GM13977 (cell line): ENCODE measurements at regions not wholly inside any gene's neighbourhood (a gene's known extent, or its start where the extent isn't known, plus 50 kb on each side); places are given as distances from the start of the nearest gene placed in this dataset.
"Not testable (repeated sequence)": the region's sequence is repeated elsewhere in the genome, so short reads cannot be mapped to it uniquely, and the experiment has no call there.

ENCODE experiments used
- DNase-seq: peaks from one replicate; pipeline ENCODE4 v3.0.0; 2012; ENCODE audit warnings: low spot score
- in situ Hi-C: fragments of 300-500 bp; cut with MboI; formaldehyde crosslinking; loops from one replicate; pipeline ENCODE4 v1.12.0; 2022; ENCODE audit warnings: low sequenced_read_pairs, low pct_unique_long_range_greater_than_20kb, mixed read lengths, inconsistent platforms; ENCODE audit not compliant: unreplicated experiment
- TF ChIP-seq, protein P1 (sequence below): IDR thresholded peaks from 2 replicates; pipeline ENCODE4 v1.5.1; 2012; ENCODE audit warnings: mild to moderate bottlenecking, control low read depth; ENCODE audit not compliant: insufficient read depth; ENCODE audit errors: extremely low read depth, missing control alignments

DNA sequence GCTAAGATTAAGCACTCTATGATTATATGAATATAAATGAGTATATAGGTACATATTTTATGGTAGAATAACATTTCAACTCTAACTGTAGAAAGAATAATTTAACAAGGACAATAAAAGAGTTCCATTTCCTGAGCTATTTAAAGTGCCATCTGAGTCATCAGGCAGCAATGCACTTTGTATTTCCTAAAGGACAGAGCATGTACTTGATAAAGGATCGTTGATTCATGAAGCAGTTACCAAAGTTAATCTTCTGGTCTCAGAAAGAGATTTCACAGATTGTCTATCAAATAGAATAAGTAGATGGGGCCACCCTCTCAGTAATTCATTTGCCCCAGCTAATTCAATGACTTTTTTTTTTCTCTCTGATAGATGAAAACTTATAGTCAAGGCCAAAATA, 747.8 kb downstream of the CDH18 start:
- TF ChIP-seq, protein P1, sequence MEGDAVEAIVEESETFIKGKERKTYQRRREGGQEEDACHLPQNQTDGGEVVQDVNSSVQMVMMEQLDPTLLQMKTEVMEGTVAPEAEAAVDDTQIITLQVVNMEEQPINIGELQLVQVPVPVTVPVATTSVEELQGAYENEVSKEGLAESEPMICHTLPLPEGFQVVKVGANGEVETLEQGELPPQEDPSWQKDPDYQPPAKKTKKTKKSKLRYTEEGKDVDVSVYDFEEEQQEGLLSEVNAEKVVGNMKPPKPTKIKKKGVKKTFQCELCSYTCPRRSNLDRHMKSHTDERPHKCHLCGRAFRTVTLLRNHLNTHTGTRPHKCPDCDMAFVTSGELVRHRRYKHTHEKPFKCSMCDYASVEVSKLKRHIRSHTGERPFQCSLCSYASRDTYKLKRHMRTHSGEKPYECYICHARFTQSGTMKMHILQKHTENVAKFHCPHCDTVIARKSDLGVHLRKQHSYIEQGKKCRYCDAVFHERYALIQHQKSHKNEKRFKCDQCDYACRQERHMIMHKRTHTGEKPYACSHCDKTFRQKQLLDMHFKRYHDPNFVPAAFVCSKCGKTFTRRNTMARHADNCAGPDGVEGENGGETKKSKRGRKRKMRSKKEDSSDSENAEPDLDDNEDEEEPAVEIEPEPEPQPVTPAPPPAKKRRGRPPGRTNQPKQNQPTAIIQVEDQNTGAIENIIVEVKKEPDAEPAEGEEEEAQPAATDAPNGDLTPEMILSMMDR, result no peak
- DNase-seq, result no peak
- in situ Hi-C loops, result no loop called here

- no peak for DNase-seq
- in situ Hi-C loops, result no loop called here
- TF ChIP-seq, protein P1, result no peak
These were observed 746.3 kb downstream of the CDH18 start for GRCh38 chr5:19241690-19242089.

GRCh38 chr5:19246191-19246590, 741.8 kb downstream of the CDH18 start:
- in situ Hi-C loops, DNase-seq: not testable (repeated sequence)

- in situ Hi-C loops, result no loop called here
- TF ChIP-seq, protein P1, result no peak
- DNase-seq, result no peak
These were observed 740.7 kb downstream of the CDH18 start for GRCh38 chr5:19247302-19247701.

DNA sequence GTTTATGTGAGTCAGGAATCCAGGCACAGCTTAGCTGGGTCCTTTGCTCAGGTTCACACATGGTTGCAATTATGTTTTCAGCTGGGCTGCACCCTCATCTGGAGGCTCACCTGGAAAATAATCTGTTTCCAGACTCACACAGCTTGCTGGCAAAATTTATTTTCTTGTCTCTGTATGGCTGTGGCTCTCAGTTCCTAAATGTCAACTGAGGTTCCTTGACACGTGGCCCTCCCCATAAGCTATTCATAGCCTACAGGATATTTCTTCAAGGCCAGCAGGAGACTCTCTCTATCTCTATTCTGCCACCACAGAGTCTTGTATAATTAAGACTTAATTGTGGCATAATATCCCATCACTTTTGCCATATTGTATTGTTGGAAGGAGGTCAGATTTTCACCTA, 732.0 kb downstream of the CDH18 start:
- TF ChIP-seq, protein P1, result no peak
- in situ Hi-C loops, result no loop called here
- DNase-seq, result no peak

DNA sequence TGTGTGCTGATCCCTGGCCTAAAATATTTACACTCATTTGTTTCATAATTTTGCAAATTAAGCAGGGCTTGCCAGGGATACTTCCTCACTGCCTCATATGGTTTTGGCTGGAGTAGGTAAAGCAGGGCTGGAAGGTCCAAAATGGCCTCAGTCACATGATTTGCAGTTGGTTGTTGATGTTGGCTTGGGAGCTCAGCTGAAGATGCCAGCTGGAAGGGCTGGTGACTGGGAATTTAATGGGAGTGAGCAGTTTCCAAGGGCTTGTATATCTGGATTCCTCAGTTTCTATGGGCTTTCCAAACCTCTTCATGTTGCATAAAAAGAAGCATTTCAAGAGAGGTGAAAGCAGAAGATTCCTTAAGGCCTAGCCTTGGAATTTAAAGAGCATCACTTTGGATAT, 729.3 kb downstream of the CDH18 start:
- in situ Hi-C loops, result no loop called here
- DNase-seq, result no peak
- TF ChIP-seq, protein P1, result no peak

DNA sequence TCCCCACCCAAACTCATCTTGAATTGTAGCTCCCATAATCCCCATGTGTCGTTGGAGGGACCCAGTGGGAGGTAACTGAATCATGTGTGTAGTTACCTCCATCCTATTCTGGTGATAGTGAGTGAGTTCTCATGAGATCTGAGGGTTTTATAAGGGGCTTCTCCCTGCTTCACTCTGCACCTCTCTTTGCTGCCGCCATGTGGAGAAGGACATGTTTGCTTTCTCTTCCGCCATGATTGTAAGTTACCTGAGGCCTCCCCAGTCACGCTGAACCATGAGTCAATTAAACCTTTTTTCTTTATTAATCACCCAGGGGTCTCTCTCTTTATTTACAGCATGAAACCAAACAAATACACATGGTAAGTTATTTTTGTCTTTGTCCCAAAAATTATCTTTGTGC, 726.1 kb downstream of the CDH18 start:
- TF ChIP-seq, protein P1, result no peak
- in situ Hi-C loops, result no loop called here
- no peak for DNase-seq
